GM18502 (cell line): ENCODE measurements at regions not wholly inside any gene's neighbourhood (a gene's known extent, or its start where the extent isn't known, plus 50 kb on each side); places are given as distances from the start of the nearest gene placed in this dataset.
A peak's percentile ranks its signal among the peaks of the same experiment; 100 is the strongest.
"Not testable (repeated sequence)": the region's sequence is repeated elsewhere in the genome, so short reads cannot be mapped to it uniquely, and the experiment has no call there.

ENCODE experiments used
- ATAC-seq: cut with Tn5 transposase; IDR thresholded peaks from one replicate; pipeline ENCODE4 v1.9.1; 2021; ENCODE audit warnings: mild to moderate bottlenecking; ENCODE audit not compliant: unreplicated experiment, poor library complexity

GRCh38 chrX:50967736-50968135 is 57.2 kb downstream of the BMP15 start:
- ATAC-seq, result no peak

GRCh38 chrX:50968871-50969635 is 58.5 kb downstream of the BMP15 start:
- not testable (repeated sequence) for ATAC-seq

GRCh38 chrX:50971395-50971794 is 60.9 kb downstream of the BMP15 start:
- no peak for ATAC-seq

- no peak for ATAC-seq
Measured at GRCh38 chrX:50973199-50973598, 62.7 kb downstream of the BMP15 start.

GRCh38 chrX:50978920-50979682 is 68.6 kb downstream of the BMP15 start:
- no peak for ATAC-seq

GRCh38 chrX:50980251-50980650 is 69.7 kb downstream of the BMP15 start:
- no peak for ATAC-seq

- no peak for ATAC-seq
Measured at GRCh38 chrX:50988649-50989048, 78.1 kb downstream of the BMP15 start.

- no peak for ATAC-seq
Measured at GRCh38 chrX:50996930-50997329, 86.4 kb downstream of the BMP15 start.

- ATAC-seq, result not testable (repeated sequence)
Measured at GRCh38 chrX:51000384-51000783, 89.8 kb downstream of the BMP15 start.

- ATAC-seq, result not testable (repeated sequence)
Measured at GRCh38 chrX:51001733-51002632, 91.4 kb downstream of the BMP15 start.

GRCh38 chrX:51006064-51006463 is 95.5 kb downstream of the BMP15 start:
- ATAC-seq, result no peak

GRCh38 chrX:51024106-51024696 is 113.7 kb downstream of the BMP15 start:
- ATAC-seq, result peak; percentile 88

- ATAC-seq, result peak; percentile 57
Measured at GRCh38 chrX:51026862-51027261, 116.3 kb downstream of the BMP15 start.

- no peak for ATAC-seq
Measured at GRCh38 chrX:51035746-51036145, 125.2 kb downstream of the BMP15 start.

- no peak for ATAC-seq
Measured at GRCh38 chrX:51047950-51048349, 137.4 kb downstream of the BMP15 start.

GRCh38 chrX:51053741-51054140 is 143.2 kb downstream of the BMP15 start:
- ATAC-seq, result no peak

GRCh38 chrX:51098046-51098445 is 187.5 kb downstream of the BMP15 start:
- no peak for ATAC-seq

- ATAC-seq, result not testable (repeated sequence)
Measured at GRCh38 chrX:51119058-51119926, 208.8 kb downstream of the BMP15 start.

- ATAC-seq, result not testable (repeated sequence)
Measured at GRCh38 chrX:51125743-51126142, 206.9 kb upstream of the NUDT10 start.
